Hematopoietic multipotent progenitor cell (in vitro differentiated cells): ENCODE measurements at regions not wholly inside any gene's neighbourhood (a gene's known extent, or its start where the extent isn't known, plus 50 kb on each side); places are given as distances from the start of the nearest gene placed in this dataset.
"Not testable (repeated sequence)": the region's sequence is repeated elsewhere in the genome, so short reads cannot be mapped to it uniquely, and the experiment has no call there.

Source experiments
- DNase-seq, 3 donors: peaks; one replicate each; pipeline ENCODE4 v3.0.0-alpha.2; 2011 to 2015; ENCODE audit warnings: low read depth in 2 of 3, low spot score in 2 of 3

- DNase-seq = no peak
Measured at GRCh38 chr3:8290611-8291010, 211.0 kb upstream of the LMCD1 start.

- DNase-seq = no peak
Measured at GRCh38 chr3:8296461-8296860, 205.2 kb upstream of the LMCD1 start.

- DNase-seq = no peak
Measured at GRCh38 chr3:8298021-8298954, 203.3 kb upstream of the LMCD1 start.

- DNase-seq = peak; percentile 7 to 79 (median 53)
Measured at GRCh38 chr3:8301977-8302735, 199.5 kb upstream of the LMCD1 start.

- DNase-seq = no peak
Measured at GRCh38 chr3:8303466-8303865, 198.2 kb upstream of the LMCD1 start.

- no peak for DNase-seq
Measured at GRCh38 chr3:8305371-8305770, 196.3 kb upstream of the LMCD1 start.

- DNase-seq = peak in 2 of 3 donors; percentile 33 to 67
Measured at GRCh38 chr3:8307545-8308110, 194.0 kb upstream of the LMCD1 start.

GRCh38 chr3:8311321-8311720 is 190.3 kb upstream of the LMCD1 start:
- no peak for DNase-seq

GRCh38 chr3:8312685-8313084 is 188.9 kb upstream of the LMCD1 start:
- DNase-seq = no peak

GRCh38 chr3:8313560-8314267 is 187.9 kb upstream of the LMCD1 start:
- DNase-seq = no peak

GRCh38 chr3:8315526-8315925 is 186.1 kb upstream of the LMCD1 start:
- not testable (repeated sequence) for DNase-seq

GRCh38 chr3:8317661-8318649 is 183.7 kb upstream of the LMCD1 start:
- no peak for DNase-seq

GRCh38 chr3:8319935-8320634 is 181.5 kb upstream of the LMCD1 start:
- DNase-seq = peak in 2 of 3 donors; percentile 18 to 31

GRCh38 chr3:8320711-8321458 is 180.7 kb upstream of the LMCD1 start:
- no peak for DNase-seq

- DNase-seq = peak; percentile 6 to 78 (median 55)
Measured at GRCh38 chr3:8324747-8325146, 176.9 kb upstream of the LMCD1 start.

GRCh38 chr3:8325306-8325705 is 176.3 kb upstream of the LMCD1 start:
- no peak for DNase-seq

- not testable (repeated sequence) for DNase-seq
Measured at GRCh38 chr3:8325833-8326232, 175.8 kb upstream of the LMCD1 start.

GRCh38 chr3:8327739-8328138 is 173.9 kb upstream of the LMCD1 start:
- DNase-seq = no peak
